Activated CD4-positive, alpha-beta T cell treated with anti-CD3 and anti-CD28 coated beads, Interleukin-10, Interleukin-2, amounts not matched to agents 100 ng/mL and 50 ng/mL, durations not matched to agents 16 hours and 8 hours (primary cell): ENCODE measurements at regions not wholly inside any gene's neighbourhood (a gene's known extent, or its start where the extent isn't known, plus 50 kb on each side); places are given as distances from the start of the nearest gene placed in this dataset.
"Not testable (repeated sequence)": the region's sequence is repeated elsewhere in the genome, so short reads cannot be mapped to it uniquely, and the experiment has no call there.

Experiments used
- DNase-seq: peaks from one replicate; pipeline ENCODE4 v3.0.0-alpha.2; 2020

DNA sequence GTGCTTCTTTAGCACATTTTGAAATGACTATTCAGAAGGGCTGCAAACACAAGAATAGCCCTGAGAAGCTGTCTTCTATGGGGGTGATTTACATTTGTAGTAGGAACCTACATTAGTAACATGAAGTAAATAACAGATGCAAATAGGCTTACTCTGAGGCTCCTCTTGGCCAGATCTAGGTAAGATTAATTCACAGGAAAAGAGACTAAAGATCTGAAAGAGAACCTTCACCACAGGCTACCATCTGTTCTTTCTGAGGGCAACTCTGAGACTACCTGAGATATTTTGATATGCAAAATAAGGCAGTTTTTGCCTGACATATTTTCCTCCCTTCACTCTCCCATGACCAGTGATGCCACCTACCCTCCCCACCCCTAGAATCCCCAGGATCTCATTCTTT, 1267.8 kb downstream of the PLA2G4A start:
- no peak for DNase-seq

DNA sequence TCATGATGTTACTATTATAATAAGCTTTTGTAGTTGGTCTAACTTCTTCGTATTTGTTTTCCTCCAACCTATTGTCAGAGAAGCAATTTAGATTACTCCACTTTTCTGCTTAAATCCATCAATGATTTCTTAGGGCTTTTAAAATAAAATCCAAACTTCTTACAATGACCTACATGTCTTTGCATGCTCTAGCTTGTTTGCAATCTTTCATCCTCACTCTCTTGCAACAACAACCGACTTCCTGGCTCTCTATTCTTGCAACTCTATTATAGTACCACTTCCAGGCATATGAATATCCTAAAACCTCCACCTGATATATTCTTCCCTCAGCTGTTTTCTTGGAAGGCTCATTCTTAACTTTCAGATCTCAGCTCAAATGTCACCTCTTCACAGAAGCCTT, 1288.7 kb downstream of the PLA2G4A start:
- DNase-seq = no peak

DNA sequence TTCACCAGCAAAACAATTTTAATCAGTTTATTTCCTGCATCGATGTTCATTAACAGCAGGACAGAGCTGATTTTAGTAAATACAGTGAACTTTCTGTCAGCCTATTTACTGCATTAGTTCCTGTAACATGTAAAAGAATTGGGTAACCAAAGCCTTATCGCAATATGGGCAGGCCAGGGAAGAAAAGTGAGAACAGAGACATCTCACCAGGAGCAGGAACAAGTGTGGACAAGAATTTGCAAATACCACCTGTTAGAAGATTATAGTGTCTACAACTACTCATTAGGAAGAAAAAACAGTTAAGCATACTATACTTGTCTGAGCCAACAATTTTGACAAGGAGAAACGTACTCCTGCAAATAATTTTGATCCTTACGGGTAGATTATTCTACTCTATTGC, 1293.9 kb downstream of the PLA2G4A start:
- DNase-seq = no peak

DNA sequence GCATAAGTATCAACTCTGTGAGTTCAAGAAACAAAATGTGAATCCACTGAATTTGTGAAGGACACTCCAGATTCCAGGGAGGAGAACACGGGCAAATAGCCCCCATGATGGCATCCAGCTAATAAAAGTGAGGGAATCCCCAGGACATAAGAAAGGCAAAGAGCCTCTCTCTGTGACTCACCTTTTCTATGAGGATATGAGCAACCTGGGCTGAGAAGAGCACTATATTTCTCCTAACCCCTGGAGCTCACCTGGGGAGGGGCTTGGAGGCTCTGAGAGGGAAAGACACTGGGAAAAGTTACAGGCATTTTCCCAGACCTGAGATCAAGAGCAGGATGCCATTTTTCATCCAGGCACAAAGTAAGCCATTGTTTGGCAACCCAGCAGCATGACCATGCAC, 1298.8 kb downstream of the PLA2G4A start:
- no peak for DNase-seq

DNA sequence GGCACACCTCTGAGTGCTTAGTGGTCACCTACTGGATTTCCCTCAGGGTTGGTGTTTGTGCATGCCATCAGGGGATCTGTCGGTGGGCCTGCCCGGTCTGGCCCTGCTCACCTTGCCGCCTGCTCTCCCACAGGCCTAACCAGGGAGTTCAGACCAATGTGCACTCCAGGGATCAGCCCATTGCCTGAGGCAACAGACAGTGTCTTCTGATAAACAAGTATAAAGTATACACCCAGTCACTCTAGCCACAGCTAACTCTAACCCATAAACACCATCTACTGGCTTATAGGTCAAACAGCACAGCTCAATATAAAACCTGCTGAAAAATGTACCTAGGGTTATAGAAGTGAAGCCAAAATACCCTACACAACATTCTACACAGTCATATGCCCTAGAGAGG, 1300.0 kb downstream of the PLA2G4A start:
- DNase-seq = no peak

DNA sequence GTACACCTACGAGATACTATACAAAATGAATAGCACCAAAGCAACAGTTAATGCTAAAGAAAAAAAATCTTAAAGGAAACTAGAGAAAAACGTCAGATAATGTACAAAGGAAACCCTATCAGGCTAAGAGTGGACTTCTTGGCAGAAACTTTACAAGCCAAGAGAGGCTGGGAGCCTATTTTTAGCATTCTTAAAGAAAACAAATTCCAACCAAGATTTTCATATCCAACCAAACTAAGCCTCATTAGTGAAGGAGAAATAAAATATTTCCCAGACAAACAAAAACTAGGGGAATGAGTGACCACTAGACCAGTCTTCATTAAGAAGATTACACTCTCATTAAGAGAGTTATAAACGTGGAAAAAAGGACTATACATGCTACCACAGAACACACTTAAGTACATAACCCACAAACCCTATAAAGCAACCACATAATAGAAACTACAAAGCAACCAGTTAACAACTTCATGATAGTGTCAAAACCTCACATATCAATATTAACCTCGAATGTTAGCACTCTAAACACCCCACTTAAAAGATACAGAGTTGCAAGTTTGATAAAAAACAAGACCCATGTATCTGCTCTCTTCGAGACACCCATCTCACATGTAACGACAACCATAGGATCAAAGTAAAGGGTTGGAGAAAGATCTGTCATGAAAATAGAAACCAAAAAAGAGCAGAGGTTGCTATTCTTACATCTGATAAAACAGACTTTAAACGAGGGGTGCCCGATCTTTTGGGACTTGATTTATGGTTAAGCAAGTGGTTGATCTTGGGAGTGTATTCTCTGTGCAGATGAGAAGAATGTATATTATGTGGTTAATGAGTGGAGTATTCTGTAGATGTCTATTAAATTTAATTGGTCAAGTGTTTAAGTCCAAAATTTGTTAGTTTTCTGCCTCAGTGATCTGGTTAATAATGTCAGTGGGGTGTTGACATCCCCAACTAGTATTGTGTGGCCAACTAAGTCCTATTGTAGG, 1301.4 kb downstream of the PLA2G4A start:
- no peak for DNase-seq

DNA sequence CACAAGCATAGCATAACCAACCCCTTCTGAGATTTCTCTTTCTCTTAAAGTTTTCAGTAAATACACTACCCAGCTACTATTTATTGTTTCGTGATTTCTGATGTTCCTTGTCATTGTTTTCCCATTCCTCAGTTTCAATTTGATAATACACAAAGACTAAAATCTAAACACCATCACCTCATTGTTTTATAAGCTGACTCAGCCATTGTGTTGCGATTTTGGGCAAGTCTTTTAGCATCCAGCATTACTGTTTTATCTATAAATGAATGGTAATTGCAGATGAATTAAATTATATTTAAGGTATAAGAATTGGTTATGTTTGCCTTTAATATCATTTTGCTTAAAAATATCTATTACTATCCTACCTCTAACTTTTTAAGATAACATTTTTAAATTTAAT, 1308.5 kb downstream of the PLA2G4A start:
- no peak for DNase-seq

DNA sequence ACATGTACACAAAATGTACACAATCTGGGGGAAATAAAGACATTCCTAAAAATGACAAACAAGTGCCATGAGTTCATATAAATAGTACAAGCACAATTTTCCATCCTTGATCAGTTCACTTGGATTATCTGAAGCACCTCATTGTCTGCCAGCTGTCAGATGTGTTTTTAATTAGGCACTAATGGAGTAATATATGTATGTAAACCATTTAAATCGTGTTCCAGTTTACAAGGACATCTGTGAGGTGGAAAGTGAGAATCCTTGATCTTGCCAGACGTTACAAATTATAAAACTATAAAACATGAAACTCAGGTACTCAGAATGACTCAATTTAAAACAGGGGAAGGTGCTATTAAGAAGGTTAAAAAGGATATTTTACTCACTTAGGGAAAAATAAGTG, 1312.2 kb downstream of the PLA2G4A start:
- no peak for DNase-seq

DNA sequence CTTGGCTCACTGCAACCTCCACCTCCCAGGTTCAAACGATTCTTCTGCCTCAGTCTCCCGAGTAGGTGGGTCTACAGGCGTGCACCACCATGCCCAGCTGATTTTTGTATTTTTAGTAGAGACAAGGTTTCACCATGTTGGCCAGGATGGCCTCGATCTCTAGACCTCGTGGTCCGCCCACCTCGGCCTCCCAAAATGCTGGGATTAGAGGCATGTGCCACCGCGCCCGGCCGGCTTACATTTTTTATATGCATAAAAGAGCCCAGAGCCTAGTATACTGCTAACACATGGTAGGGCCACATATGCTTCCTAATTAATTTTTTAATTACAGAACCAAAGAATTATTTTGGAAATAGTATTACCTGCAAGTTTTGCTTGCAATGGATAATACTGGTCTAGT, 1325.4 kb downstream of the PLA2G4A start:
- DNase-seq = no peak

DNA sequence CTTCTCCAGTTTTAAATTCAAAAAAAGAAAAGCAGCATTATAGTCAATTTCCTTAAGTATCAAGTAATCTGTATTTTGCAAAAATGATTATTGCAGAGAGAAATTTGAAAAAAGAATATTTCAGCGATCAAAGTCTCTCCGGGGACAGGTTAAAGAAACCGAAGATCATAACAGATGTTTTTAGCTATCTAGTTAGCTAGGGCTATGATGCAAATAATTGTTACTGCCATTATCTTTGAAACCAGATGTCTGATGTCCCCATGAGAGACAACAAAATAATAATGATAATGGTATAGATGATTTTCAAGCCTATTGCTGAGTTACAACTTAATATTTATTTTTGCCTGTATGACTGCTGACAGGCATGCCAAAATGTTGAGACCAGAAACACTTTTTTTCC, 1326.0 kb downstream of the PLA2G4A start:
- DNase-seq = no peak

DNA sequence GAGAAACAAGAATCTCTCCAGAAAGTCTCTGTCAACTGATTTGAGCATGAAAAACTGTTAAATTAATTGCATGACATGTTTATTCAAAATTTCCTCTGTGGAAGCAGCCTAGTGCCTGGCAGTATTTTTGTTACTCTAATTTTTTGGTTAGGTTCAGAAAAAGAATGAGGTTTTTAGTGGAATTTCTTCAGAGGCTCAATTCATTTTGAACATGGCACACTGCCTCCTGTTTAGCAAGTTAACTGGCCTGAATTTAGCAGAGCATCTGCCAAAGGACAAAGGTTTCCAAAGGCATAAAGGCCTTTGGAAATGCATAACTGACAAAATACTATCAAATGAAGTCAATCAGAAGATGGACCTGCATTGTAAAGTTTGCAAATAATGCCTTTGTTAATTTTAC, 1326.5 kb downstream of the PLA2G4A start:
- DNase-seq = no peak

DNA sequence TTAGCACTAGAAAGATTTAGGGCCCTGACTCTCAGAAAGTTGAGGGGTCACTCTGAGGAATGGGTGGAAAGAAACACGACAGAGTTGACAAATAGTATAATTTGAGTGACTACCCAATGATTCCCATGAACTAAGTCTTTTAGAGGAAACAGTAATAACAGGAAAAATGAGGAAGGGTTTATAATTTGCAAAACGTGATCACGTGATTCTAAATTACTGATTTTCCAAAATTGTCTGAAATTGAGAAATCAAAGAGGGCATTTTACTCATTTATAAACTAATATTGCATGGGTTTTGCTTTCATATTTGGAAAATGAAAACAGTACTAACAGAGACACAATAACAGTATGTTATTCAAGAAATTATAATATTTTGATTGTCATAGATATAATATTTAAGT, 1335.7 kb downstream of the PLA2G4A start:
- DNase-seq = no peak

DNA sequence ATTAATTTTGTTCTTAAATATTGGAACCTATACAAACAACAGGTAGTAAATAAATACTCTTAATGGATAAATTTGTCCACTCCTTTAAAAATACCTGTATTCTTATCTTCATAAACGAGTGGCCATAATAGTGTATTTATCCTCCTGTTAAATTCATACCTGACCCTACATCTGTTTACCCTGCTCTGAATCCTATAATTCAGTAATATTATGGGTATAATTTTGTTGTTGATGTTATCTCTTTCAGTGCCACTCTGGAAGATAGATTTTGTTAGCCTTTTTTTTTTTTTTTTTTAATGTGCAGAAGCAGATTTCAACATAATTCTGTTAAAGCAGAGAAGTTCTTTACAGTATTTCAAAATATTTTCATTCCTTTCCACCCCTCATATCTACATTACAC, 1337.9 kb downstream of the PLA2G4A start:
- DNase-seq = no peak

DNA sequence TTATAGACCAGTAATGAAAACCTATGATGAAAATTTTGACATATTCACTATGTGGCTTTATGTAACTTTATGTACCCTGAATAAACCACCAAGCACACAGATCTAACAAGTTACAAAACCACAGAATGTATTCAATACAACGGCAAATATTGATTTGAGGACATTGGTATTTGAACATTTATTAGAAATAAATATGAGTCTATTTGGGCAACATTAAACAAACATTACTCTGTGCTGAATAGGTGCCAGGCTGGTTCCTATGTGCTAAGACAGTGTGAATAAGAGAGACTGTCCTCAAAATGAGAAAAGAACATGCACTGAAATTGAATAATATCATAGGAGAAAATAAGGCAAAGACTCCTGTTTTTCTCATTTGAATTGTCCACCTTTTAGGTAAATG, 1341.2 kb downstream of the PLA2G4A start:
- DNase-seq = no peak

DNA sequence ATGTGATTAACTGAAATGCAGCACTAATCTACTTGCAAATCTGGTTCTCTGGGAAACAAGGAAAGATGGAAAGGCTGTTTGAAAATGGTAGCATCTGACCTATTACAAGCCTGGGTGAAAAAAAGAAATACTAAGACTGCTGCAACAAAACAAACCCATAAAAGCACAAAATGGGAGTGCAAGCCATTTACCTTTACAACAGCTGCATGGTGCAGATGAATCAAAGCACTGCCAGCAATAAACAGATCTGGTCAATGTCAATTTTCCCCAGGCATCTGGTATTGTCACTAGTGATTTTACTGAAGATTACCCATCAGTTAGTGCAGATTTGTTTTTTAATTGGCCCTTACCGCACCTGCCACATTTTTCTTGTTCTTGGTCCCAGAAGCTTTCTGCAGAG, 1341.7 kb downstream of the PLA2G4A start:
- DNase-seq = no peak

DNA sequence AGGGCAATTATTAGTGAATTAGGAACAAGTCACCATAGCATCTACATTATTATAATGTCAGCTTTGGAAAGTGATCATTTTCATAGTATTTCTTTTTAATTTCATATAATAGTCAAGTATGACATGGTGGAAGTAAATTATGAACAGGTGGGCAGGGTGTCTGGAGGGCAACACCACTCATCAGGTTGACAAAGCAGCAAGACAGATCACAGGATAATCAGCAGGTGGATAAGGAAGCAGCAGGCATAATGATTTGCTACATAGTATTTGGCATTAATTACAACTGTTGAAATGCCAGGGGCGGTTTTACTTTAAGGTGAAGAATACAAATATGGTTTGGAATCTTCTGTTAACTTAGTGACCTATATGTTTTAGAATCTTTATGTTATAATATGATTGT, 1342.2 kb downstream of the PLA2G4A start:
- DNase-seq = no peak

DNA sequence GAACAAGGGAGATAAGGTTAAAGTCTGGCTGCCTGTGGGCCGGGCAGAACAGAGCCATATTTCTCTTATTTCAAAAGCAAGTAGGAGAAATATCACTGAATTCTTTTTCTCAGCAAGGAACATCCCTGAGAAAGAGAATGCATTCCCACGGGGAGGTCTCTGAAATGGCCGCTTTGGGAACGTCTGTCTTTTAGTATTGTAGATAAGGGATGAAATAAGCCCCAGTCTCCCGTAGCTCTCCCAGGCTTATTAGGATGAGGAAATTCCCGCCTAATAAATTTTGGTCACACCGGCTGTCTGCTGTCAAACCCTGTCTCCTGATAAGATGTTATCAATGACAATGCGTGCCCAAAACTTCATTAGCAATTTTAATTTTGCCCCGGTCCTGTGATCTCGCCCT, 1353.3 kb downstream of the PLA2G4A start:
- not testable (repeated sequence) for DNase-seq

DNA sequence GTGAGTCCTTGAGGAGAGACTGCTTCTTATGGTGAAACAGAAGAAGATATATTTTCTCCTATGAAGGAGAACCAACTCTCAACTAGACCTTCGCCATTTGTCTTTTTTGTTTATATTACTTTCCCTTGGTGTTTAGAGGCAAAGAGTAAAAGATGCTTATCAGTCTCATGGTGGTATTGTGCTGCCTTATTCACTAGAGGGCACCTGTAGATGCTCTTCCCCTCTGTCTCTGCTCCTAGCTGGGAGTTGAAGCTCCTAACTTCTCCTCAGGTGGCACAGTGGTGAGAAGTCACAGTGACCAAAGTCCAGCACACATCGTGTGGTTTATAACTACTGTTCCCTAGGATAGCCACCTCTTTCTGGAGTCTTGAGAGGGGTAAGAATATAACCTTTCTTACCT, 1359.6 kb downstream of the PLA2G4A start:
- DNase-seq = no peak

DNA sequence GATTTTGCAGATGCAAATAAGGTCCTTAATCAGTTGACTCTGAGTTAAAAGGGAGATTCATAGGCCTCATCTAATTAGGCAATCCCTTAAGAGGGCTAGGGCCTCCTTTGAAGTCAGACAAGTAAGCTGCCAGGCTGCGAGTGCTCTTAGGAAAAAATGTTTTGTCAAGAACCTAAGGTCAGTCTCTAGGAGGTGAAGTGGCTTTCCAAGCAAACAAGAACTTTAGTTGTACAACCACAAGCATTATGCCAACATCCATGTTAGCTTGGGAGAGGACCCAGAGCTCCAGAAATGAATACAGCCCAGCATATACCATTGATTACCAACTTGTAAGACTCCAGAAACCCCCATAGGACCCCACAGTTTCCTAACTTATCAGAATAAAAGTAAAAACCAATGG, 1366.2 kb downstream of the PLA2G4A start:
- DNase-seq = no peak

DNA sequence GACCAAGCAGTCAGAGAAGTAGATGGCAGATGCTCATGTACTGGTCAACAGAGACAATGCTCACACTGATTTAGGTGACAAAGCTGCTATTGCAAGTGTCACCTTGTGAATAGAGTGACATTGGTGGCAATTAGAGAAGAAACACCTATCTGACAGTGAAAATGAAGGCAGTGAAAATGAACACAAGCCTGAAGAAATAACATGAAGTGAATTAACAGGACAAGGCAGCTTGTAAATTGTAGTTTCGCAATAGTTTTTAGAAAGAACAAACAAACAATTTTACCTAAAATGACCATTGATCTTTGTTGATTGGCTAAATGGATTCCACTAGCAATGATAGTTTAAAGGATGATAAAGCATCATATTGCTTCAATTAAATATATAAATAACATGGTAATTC, 1389.5 kb downstream of the PLA2G4A start:
- no peak for DNase-seq

DNA sequence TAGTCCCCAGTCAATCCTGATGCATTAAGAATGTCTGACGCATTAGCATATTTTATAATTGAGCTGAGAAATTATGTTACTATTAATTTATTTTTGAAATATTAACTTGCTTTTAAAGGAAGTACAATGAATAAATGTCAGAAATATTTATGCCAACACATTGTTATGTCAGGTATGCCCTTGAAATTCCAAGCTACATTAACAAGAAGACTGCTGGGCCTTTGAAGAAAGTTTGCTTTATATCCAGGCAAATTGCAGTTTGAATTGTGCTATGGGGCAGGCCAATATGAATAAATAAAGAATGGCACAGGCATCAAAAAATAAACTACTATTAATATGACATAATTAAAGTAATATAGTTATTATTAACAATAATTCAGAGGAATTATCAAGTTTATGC, 1391.3 kb downstream of the PLA2G4A start:
- DNase-seq = no peak

DNA sequence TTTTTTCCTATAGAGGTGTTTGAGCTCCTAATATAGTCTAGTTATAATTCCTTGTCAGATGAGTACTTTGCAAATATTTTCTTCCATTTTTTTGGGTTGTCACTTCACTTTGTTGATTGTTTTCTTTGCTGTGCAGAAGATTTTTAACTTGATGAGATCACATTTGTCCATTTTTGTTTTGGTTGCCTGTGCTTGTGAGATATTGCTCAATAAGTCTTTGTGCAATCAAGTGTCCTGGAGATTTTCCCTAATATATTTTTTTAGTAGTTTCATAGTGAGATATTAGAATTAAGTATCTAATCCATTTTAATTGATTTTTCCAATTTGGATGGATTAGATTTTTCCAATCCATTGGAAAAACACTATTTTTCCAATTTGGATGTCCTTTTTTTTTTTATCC, 1395.5 kb downstream of the PLA2G4A start:
- DNase-seq = no peak

DNA sequence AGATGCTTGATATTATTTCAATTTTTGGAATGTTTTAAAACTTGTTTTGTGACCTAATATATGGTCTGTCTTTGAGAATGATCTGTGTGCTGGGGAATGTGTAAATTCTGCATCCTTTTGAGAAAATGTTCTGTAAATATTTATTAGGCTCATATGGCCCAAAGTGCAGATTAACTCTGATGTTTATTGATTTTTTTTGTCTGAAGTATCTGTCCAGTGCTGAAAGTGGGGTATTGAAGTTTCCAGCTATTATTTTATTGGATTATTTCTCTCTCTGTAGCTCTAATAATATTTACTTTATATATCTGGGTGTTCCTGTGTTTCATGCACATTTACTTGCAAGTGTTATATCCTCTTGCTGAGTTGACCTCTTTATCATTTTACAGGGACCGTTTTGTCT, 1397.2 kb downstream of the PLA2G4A start:
- no peak for DNase-seq

DNA sequence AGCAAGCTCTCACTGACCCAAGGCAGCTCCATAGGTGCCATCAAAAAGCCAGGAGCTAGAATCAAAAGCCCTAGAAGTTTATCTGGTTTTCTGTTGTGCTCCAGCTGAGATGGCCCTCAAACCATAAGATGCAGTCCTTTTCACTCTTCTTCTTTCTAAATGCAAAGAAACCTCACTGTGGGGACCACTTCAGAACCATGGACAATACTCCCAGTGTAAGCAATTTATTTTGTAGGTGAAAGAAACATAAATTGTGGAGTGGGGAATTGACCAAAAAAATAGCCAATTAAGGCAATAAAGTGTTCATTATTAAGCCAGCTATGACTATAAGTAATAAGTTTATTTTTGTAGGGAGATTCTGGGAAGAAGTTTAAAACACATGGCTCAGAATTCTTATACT, 1399.9 kb downstream of the PLA2G4A start:
- DNase-seq = no peak
